Smooth muscle cell (in vitro differentiated cells): ENCODE measurements at regions not wholly inside any gene's neighbourhood (a gene's known extent, or its start where the extent isn't known, plus 50 kb on each side); places are given as distances from the start of the nearest gene placed in this dataset.

Experiments used
- DNase-seq: peaks from one replicate; lab custom pipeline; 2025; ENCODE audit not compliant: unreplicated experiment; lab: John Stamatoyannopoulos, UW
- H2AFZ ChIP-seq: fragments of 200-600 bp; sonication (generic); 2 replicates; pipeline ENCODE4 v1.6.0; 2016; ENCODE audit warnings: antibody characterized with exemption, low read depth, mild to moderate bottlenecking
- H3F3A ChIP-seq: fragments of 200-600 bp; sonication (generic); 2 replicates; pipeline ENCODE4 v1.6.0; 2017; ENCODE audit warnings: antibody characterized with exemption, low read depth
- H3K27ac ChIP-seq: fragments of 200-600 bp; sonication (generic); 2 replicates; pipeline ENCODE4 v1.5.1; 2016; ENCODE audit warnings: low read depth, mild to moderate bottlenecking
- H3K27me3 ChIP-seq: fragments of 200-600 bp; sonication (generic); 2 replicates; pipeline ENCODE4 v1.6.1; 2016; ENCODE audit warnings: low read depth, mild to moderate bottlenecking
- H3K36me3 ChIP-seq: fragments of 200-600 bp; sonication (generic); 2 replicates; pipeline ENCODE4 v1.5.1; 2016; ENCODE audit warnings: low read depth
- H3K4me1 ChIP-seq: fragments of 200-600 bp; sonication (generic); 2 replicates; pipeline ENCODE4 v1.5.1; 2016; ENCODE audit warnings: low read depth
- H3K4me2 ChIP-seq: fragments of 200-600 bp; sonication (generic); 2 replicates; pipeline ENCODE4 v1.6.0; 2016; ENCODE audit warnings: mild to moderate bottlenecking
- H3K4me3 ChIP-seq: fragments of 200-600 bp; sonication (generic); 2 replicates; pipeline ENCODE4 v1.5.1; 2016; ENCODE audit warnings: mild to moderate bottlenecking
- H3K79me2 ChIP-seq: fragments of 200-600 bp; sonication (generic); 2 replicates; pipeline ENCODE4 v1.6.0; 2016; ENCODE audit warnings: low read depth, mild to moderate bottlenecking
- H3K9ac ChIP-seq: fragments of 200-600 bp; sonication (generic); 2 replicates; pipeline ENCODE4 v1.6.0; 2016; ENCODE audit warnings: low read depth
- H3K9me3 ChIP-seq: fragments of 200-600 bp; sonication (generic); replicated peaks from 2 replicates; pipeline ENCODE4 v1.5.1; 2016; ENCODE audit warnings: low read depth
- H4K20me1 ChIP-seq: fragments of 200-600 bp; sonication (generic); 2 replicates; pipeline ENCODE4 v1.6.0; 2016; ENCODE audit warnings: low read depth
- WGBS: methylation state at CpG from one replicate; pipeline ENCODE4 v1.1.7; 2016; ENCODE audit warnings: low lambda C conversion rate; 5-methylcytosine and 5-hydroxymethylcytosine counted together
- TF ChIP-seq, protein P1 (sequence below): fragments of 200-600 bp; sonication (generic); IDR thresholded peaks from 2 replicates; pipeline ENCODE4 v1.5.1; 2017; ENCODE audit warnings: borderline replicate concordance, mild to moderate bottlenecking, antibody characterized with exemption; ENCODE audit not compliant: insufficient read depth, poor library complexity, severe bottlenecking

DNA sequence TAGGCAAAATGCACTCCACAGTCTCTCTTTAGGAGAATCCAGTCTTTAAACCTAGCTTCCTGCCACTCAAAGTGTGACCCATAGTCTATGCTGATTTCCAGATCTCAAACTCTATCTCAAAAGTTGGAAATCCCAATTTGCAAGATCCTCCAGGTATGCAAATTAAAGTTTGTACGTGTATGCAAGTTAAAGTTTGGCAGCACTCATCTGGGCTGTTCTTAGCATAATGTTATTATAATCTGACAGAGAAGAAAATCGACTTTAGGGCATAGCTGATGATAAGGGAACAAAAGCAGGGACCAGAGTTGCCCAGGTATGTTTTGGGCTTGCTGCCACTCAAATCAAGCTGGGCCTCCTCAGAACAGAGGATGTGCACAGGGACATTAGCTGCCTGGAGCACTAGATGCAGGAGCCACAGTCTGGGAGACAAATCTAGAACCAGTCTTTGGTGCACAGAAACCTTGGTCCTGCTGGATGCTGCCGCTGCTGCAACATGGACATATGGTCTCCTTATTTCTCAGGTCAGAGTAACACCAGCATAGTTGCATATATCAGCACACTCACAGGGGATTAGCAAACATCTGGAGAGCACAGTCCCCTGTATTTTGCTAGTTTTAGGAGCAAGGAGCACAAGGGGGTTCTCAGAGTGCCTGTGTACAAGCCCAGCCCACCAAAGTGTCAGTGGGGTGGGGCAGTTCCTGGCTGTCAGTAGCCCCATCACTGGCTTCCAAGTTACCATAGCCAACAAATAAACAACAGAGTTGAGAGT, 242.6 kb downstream of the TTC32 start:
- no peaks in the 10 kb centered on the region for H4K20me1 ChIP-seq
- DNase-seq: no peak
- no peaks in the 10 kb centered on the region for H3F3A ChIP-seq
- peaks cover 18% of the 10 kb centered on the region for H3K27me3 ChIP-seq
- no peaks in the 10 kb centered on the region for H3K79me2 ChIP-seq
- WGBS: 87% methylated on average over 3 of the region's 3 CpGs
- H3K4me3 ChIP-seq: no peak overlapping the region
- no peak overlapping the region for H3K9ac ChIP-seq
- H3K4me1 ChIP-seq: no peaks in the 10 kb centered on the region
- H2AFZ ChIP-seq: no peak overlapping the region
- no peak overlapping the region for H3K27ac ChIP-seq
- TF ChIP-seq, protein P1, sequence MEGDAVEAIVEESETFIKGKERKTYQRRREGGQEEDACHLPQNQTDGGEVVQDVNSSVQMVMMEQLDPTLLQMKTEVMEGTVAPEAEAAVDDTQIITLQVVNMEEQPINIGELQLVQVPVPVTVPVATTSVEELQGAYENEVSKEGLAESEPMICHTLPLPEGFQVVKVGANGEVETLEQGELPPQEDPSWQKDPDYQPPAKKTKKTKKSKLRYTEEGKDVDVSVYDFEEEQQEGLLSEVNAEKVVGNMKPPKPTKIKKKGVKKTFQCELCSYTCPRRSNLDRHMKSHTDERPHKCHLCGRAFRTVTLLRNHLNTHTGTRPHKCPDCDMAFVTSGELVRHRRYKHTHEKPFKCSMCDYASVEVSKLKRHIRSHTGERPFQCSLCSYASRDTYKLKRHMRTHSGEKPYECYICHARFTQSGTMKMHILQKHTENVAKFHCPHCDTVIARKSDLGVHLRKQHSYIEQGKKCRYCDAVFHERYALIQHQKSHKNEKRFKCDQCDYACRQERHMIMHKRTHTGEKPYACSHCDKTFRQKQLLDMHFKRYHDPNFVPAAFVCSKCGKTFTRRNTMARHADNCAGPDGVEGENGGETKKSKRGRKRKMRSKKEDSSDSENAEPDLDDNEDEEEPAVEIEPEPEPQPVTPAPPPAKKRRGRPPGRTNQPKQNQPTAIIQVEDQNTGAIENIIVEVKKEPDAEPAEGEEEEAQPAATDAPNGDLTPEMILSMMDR: no peak
- no peak overlapping the region for H3K4me2 ChIP-seq
- no peaks in the 10 kb centered on the region for H3K9me3 ChIP-seq
- H3K36me3 ChIP-seq: no peaks in the 10 kb centered on the region

DNA sequence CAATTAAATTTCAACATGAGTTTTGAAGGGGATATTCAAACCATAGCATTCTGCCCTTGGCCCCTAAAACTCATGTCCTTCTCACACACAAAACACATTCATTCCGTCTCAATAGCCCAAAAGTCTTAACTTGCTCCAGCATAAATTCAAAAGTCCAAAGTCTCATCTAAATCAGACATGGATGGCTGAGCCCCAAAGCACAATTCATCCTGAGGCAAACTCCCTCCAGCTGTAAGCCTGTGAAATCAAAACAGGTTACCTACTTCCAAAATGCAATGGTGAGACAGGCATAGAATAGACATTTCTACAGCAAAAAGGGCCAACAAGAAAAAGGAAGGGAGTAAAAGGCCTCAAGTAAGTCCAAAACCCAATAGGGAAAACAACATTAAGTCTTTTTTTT, 245.8 kb downstream of the TTC32 start:
- H3K27me3 ChIP-seq: peaks cover 10% of the 10 kb centered on the region
- TF ChIP-seq, protein P1: no peak
- no peaks in the 10 kb centered on the region for H3K4me1 ChIP-seq
- no peak overlapping the region for H2AFZ ChIP-seq
- H3K9ac ChIP-seq: no peak overlapping the region
- no peaks in the 10 kb centered on the region for H3K9me3 ChIP-seq
- no peak for DNase-seq
- no peaks in the 10 kb centered on the region for H3K79me2 ChIP-seq
- H4K20me1 ChIP-seq: no peaks in the 10 kb centered on the region
- H3K4me3 ChIP-seq: no peak overlapping the region
- no peaks in the 10 kb centered on the region for H3K36me3 ChIP-seq
- H3K4me2 ChIP-seq: no peak overlapping the region
- WGBS: 93% methylated on average over 1 of the region's 1 CpG
- no peak overlapping the region for H3K27ac ChIP-seq
- no peaks in the 10 kb centered on the region for H3F3A ChIP-seq

DNA sequence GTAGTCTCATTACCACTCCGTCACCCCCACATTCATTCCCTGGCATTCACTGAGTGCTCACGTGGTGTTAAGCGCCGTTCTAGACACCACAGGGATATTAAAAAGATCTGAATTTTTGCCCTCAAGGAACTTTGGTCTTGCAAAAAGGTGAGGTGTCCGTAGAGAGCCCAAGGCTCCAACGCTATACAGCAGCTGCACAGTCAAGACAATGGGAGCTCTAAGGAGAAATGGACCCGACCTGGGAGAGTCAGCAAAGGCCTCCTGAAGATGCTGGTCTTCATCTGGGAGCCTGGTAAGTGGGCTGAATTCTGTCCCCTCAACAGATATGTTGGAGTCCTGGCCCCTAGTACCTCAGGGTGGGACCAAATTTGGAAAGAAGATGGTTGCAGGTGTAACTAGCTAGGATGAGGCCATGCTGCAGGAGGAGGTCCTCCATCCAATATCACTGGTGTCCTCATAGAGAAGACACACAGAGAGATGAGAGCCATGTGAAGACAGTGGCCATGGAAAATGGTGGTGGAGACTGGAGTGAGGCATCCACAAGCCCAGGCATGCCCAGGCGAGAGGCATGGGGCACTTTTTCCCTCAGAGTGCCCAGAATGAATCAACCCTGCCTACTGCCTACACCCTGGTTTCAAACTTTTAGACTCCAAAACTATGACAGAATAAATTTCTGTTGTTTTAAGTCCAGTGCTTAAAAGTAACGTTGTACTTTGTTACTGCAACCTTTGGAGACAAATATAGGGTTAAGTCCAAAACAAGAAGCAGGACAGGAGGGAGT, 247.3 kb downstream of the TTC32 start:
- peaks cover 6% of the 10 kb centered on the region for H3K27me3 ChIP-seq
- no peak overlapping the region for H2AFZ ChIP-seq
- H3K4me1 ChIP-seq: no peaks in the 10 kb centered on the region
- H3K4me3 ChIP-seq: no peak overlapping the region
- no peaks in the 10 kb centered on the region for H3K36me3 ChIP-seq
- H3K79me2 ChIP-seq: no peaks in the 10 kb centered on the region
- no peak overlapping the region for H3K9ac ChIP-seq
- WGBS: 91% methylated on average over 9 of the region's 9 CpGs
- no peak for DNase-seq
- TF ChIP-seq, protein P1: no peak
- H3K4me2 ChIP-seq: no peak overlapping the region
- no peaks in the 10 kb centered on the region for H3K9me3 ChIP-seq
- no peaks in the 10 kb centered on the region for H4K20me1 ChIP-seq
- H3K27ac ChIP-seq: no peak overlapping the region
- peaks cover under 1% of the 10 kb centered on the region for H3F3A ChIP-seq

DNA sequence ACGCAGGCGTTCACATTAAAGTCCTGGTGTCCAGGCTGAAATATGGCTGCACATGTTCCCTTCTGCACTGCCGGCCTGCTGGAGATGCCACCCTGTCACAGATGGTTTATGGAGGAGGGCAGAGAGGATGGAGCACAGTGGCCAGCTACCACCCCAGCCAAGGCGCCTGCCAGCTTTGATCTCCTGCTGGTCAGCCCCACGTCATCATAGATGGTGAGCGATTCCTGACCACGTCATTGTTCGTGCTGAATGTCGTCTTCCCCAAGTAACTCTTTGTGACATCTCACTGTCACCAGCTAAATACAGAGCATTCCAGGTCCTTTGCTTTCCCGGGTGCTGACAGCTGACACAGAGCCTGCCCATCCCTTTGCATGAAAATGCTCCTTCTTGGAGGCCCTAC, 248.3 kb downstream of the TTC32 start:
- Histone ChIP-seq H3K4me1 (no peaks in the 10 kb centered on the region), H3K9ac (no peak overlapping the region), H2AFZ (no peak overlapping the region), H3K27ac (no peak overlapping the region), H3K36me3 (no peaks in the 10 kb centered on the region), H3K4me2 (no peak overlapping the region), H4K20me1 (no peaks in the 10 kb centered on the region), H3K4me3 (no peak overlapping the region), H3K79me2 (no peaks in the 10 kb centered on the region), H3K27me3 (no peaks in the 10 kb centered on the region), H3K9me3 (no peaks in the 10 kb centered on the region), H3F3A (peaks cover 5% of the 10 kb centered on the region)
- WGBS: 77% methylated on average over 10 of the region's 10 CpGs
- no peak for DNase-seq
- TF ChIP-seq, protein P1: no peak
